GM20000 (cell line): ENCODE measurements at regions not wholly inside any gene's neighbourhood (a gene's known extent, or its start where the extent isn't known, plus 50 kb on each side); places are given as distances from the start of the nearest gene placed in this dataset.

Source experiments
- DNase-seq: peaks from one replicate; pipeline ENCODE4 v3.0.0; 2012; ENCODE audit warnings: low spot score
- TF ChIP-seq, protein P1 (sequence below): IDR thresholded peaks from 2 replicates; pipeline ENCODE4 v1.5.1; 2012; ENCODE audit warnings: mild to moderate bottlenecking, control low read depth; ENCODE audit errors: extremely low read depth, missing control alignments

DNA sequence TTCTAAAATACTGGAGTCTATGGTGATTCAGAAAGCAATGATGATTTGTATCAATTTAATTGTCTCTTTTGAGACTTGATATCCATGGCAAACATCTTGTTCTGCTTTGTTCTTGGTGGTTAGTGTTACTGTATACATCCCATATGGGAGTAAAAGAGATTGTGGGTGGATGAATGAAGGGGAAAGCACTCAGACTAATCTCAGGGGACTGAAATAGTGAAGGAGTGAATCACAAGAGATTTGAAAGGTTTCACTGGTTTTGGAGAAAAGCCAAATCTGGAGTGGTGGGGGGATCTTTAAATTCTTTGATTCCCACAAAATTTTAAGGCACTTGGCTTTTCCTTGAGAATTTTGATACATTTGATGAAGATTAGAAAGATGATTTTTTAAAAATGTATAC is 369.4 kb downstream of the INHBA start:
- TF ChIP-seq, protein P1, sequence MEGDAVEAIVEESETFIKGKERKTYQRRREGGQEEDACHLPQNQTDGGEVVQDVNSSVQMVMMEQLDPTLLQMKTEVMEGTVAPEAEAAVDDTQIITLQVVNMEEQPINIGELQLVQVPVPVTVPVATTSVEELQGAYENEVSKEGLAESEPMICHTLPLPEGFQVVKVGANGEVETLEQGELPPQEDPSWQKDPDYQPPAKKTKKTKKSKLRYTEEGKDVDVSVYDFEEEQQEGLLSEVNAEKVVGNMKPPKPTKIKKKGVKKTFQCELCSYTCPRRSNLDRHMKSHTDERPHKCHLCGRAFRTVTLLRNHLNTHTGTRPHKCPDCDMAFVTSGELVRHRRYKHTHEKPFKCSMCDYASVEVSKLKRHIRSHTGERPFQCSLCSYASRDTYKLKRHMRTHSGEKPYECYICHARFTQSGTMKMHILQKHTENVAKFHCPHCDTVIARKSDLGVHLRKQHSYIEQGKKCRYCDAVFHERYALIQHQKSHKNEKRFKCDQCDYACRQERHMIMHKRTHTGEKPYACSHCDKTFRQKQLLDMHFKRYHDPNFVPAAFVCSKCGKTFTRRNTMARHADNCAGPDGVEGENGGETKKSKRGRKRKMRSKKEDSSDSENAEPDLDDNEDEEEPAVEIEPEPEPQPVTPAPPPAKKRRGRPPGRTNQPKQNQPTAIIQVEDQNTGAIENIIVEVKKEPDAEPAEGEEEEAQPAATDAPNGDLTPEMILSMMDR, result no peak
- no peak for DNase-seq

DNA sequence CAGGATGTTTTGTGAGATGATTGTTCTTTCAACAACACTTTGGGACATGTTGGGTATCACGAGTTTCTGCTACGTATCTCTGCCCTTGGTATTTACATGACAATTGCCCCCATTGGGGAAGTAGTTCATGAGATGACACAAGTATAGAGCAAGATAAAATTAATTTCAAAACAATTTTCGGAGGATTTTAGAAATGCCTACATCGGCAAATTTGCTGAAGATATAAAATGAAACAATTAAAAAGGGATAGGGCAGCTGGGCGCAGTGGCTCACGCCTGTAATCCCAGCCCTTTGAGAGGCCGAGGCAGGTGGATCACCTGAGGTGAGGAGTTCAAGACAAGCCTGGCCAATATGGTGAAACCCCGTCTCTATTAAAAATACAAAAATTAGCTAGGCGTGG is 371.7 kb downstream of the INHBA start:
- DNase-seq, result no peak
- TF ChIP-seq, protein P1, result no peak

DNA sequence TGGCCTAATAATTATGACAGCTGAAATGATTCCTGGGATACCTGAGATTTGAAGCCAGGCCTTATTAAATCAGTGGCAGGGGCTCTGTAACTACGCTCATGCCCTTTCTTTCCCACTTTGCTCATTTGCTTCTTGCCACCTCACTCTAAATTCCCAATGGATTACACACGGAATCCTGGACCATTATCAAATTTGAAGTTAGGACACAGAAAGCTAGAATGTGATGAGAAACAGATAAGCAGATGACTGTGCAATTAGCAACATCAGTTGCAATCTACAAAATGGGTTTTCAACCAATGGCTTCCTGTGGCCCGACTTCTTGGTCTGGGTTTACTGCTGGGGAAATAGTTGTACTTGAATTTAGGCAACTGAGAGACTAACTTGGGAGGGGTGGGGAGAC is 374.3 kb downstream of the INHBA start:
- no peak for DNase-seq
- TF ChIP-seq, protein P1, result no peak

DNA sequence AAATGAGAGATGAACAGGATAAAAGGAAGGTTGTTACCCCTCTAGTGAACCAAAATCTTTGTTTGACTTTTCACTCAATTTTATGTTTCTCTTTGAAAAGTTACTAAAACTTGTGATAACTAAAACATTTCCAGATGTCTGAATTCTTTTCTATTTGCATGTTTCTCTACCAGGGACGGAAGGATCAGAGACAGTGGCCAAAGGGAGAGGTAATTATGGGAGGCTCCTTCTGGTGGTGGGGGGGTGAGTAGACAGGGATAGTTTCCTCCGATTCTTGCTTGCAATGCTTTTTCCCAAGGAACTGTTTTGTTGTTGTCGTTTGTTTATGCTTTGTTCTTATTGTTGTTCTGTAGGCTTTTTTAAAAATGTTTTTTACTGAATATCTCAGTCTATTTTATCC is 374.8 kb downstream of the INHBA start:
- DNase-seq, result no peak
- TF ChIP-seq, protein P1, result no peak

DNA sequence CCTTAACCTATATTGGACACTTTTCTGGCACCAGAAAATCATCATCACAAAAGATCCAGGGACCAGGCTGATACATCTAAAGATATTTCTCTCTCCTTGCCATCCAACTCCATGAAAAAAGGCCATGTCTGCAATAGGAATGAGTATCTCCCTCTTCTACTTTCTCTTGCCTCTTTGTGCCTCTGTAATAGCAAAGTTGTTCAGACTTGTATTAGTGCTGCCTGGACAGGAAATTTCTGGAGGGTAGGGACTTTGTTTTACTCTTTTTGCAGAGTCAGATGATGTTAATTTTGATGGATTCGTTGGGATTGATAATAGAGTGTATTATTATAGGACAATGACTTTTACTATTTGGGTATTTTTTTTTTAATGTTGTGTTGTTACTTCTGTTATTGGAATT is 376.3 kb downstream of the INHBA start:
- TF ChIP-seq, protein P1, result no peak
- DNase-seq, result no peak

DNA sequence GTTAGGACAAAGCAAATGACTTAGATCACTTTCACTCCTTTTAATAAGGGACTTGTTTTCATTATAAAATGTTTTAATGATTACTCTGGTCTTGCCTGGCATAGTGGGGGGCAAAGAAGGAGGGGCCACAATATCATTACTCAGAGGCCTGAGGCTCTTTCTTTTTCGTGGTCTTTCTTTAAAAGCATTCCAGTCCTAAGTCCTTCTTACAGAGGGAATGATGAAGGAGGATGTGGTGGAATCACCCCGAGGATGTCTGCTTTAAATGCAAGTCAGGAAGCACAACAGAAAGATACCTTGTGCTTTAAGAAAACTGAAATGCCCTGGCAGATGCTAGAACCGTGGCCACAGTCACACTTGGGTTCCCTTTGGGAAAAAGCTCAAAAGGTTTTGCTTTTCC is 379.1 kb downstream of the INHBA start:
- DNase-seq, result no peak

DNA sequence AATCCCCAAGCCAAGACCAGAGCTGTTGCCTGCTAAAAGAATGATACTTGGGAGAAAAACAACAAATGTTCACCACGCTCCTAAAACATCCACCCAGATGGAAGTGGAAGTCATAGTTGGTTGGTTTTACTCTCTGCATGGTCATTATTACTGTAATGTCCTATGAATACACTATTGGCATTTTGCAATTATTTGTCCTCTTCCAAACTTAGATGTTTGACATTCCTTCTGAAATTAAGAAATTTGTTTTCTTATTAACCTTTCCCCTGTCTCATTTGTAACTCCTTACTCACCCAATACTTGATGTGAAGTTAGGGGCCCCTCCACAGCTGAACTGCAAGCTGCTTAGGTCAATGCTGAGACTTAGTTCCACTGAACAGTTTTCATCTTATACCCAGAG is 383.3 kb downstream of the INHBA start:
- TF ChIP-seq, protein P1, result no peak
- no peak for DNase-seq

More for the DNA sequence above, 379.1 kb downstream of the INHBA start:
- TF ChIP-seq, protein P1, result no peak
